LNCaP clone FGC (cell line): ENCODE measurements at regions not wholly inside any gene's neighbourhood (a gene's known extent, or its start where the extent isn't known, plus 50 kb on each side); places are given as distances from the start of the nearest gene placed in this dataset.

Source experiments
- DNase-seq: peaks from one replicate; pipeline ENCODE4 v3.0.0-alpha.2; 2011; ENCODE audit warnings: low read depth
- H3K4me3 ChIP-seq: 2 replicates; pipeline ENCODE4 v1.5.1; 2011; ENCODE audit warnings: mild to moderate bottlenecking, low read depth, low read length, control low read depth
- CTCF ChIP-seq: IDR thresholded peaks from 2 replicates; pipeline ENCODE4 v1.5.1; 2012; ENCODE audit warnings: mild to moderate bottlenecking; ENCODE audit not compliant: control insufficient read depth, insufficient read depth; ENCODE audit errors: extremely low read depth

- TF ChIP-seq CTCF: no peak
- no peak for DNase-seq
- no peak overlapping the region for H3K4me3 ChIP-seq
These were observed 200.5 kb upstream of the KIAA1217 start for GRCh38 chr10:24008164-24009091.

GRCh38 chr10:24009115-24009514, 199.8 kb upstream of the KIAA1217 start:
- H3K4me3 ChIP-seq: no peak overlapping the region
- DNase-seq: no peak

DNA sequence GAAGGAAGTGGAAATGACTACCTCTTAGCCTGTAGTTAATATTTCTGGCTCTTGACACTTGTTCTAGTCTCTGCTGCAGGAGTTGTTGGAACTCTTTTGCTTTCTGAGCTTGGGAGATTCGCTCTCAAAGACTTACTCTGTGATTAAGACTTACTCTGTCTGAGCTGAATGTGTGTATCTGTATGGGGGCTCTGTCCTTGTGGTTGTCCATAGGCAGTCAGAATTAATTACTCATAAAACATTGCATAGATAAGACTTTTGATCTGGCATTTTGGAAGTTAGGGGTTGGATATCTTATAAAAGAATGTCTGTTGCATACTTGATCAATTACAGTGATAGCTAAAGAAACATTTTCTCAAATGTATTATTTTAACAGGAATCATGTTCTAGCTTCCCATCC, 199.2 kb upstream of the KIAA1217 start:
- TF ChIP-seq CTCF: no peak
- DNase-seq: no peak
- no peak overlapping the region for H3K4me3 ChIP-seq

More at GRCh38 chr10:24009115-24009514, 199.8 kb upstream of the KIAA1217 start:
- no peak for TF ChIP-seq CTCF

- H3K4me3 ChIP-seq: no peak overlapping the region
- TF ChIP-seq CTCF: no peak
- DNase-seq: no peak
These were observed 198.4 kb upstream of the KIAA1217 start for GRCh38 chr10:24010436-24010970.

DNA sequence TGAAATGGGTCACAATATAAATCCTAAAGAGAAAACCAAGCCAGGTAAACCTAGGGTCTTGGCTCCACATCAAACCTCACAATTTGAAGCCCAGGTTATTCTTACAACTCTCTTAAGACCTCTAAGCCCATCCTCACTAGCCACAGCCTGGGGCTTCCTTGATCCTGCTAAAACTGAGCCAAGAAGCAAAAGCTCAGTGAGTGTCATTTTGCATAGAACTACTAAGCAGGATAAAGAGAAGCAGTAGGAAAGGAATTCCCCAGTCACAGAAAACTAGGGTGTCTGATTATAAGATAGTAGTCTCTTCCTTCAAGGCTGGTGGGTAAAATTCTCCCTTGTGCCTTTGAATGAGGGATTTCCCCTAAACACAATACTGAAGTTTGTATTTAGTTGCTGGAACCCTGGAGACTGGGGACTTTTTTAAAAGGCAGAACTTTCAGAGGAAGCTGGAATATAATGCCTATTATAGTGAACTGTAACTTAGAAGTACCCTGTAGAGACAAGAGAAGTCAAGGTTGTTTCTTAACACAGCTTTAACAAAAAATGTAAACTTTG, 196.6 kb upstream of the KIAA1217 start:
- no peak for DNase-seq
- H3K4me3 ChIP-seq: no peak overlapping the region
- no peak for TF ChIP-seq CTCF

GRCh38 chr10:24027107-24027506, 181.8 kb upstream of the KIAA1217 start:
- no peak for DNase-seq
- H3K4me3 ChIP-seq: no peak overlapping the region
- no peak for TF ChIP-seq CTCF
